Tibial nerve (tissue), 3 donors: ENCODE measurements at regions not wholly inside any gene's neighbourhood (a gene's known extent, or its start where the extent isn't known, plus 50 kb on each side); places are given as distances from the start of the nearest gene placed in this dataset.

Experiments used
- POLR2A ChIP-seq, 2 donors: fragments of 450-650 bp; IDR thresholded peaks; one replicate each; pipeline ENCODE4 v1.6.1; 2017; ENCODE audit warnings: antibody characterized with exemption in 2 of 2, mild to moderate bottlenecking in 2 of 2, moderate library complexity in 2 of 2
- TF ChIP-seq, protein P1 (sequence below), 5 experiments: fragments of 200-600 bp in 3 of 5; fragments of 450-650 bp in 2 of 5; sonication (generic) in 3 of 5; IDR thresholded peaks; one replicate each; pipeline ENCODE4 v1.5.1; 2016 to 2019; ENCODE audit warnings: antibody characterized with exemption in 5 of 5, mild to moderate bottlenecking in 3 of 5, moderate library complexity in 2 of 5

DNA sequence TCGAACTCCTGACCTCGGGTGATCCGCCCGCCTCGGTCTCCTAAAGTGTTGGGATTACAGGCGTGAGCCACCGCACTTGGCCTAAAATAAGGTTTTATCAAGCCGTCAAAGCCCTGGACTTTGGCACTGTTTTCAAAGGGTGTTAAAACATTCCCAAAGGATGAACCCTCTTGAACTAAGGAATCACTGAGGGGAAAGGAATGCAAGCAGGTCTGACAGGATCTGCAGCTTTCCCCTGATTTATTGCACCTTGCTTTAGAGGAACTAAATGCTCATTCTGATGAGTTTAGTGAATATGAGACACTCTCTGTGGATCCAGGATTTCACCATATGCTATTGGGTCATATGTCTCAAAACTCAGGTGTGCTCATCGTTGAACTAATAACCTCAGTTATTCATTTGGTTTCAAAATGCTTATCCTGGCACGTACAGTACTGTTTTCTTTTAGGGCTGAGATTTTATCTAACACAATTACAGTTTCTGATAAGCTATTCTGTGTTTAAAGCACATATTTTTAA, 63.0 kb upstream of the TSC22D2 start:
- TF ChIP-seq, protein P1, sequence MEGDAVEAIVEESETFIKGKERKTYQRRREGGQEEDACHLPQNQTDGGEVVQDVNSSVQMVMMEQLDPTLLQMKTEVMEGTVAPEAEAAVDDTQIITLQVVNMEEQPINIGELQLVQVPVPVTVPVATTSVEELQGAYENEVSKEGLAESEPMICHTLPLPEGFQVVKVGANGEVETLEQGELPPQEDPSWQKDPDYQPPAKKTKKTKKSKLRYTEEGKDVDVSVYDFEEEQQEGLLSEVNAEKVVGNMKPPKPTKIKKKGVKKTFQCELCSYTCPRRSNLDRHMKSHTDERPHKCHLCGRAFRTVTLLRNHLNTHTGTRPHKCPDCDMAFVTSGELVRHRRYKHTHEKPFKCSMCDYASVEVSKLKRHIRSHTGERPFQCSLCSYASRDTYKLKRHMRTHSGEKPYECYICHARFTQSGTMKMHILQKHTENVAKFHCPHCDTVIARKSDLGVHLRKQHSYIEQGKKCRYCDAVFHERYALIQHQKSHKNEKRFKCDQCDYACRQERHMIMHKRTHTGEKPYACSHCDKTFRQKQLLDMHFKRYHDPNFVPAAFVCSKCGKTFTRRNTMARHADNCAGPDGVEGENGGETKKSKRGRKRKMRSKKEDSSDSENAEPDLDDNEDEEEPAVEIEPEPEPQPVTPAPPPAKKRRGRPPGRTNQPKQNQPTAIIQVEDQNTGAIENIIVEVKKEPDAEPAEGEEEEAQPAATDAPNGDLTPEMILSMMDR (IDR thresholded peaks at IDR 0.05), result no peak
- no peak for TF ChIP-seq POLR2A (IDR thresholded peaks at IDR 0.05)
